Prostate gland (tissue), 2 donors: ENCODE measurements at regions not wholly inside any gene's neighbourhood (a gene's known extent, or its start where the extent isn't known, plus 50 kb on each side); places are given as distances from the start of the nearest gene placed in this dataset.

Experiments used
- DNase-seq: peaks from one replicate; pipeline ENCODE4 v3.0.0-alpha.2; 2019; ENCODE audit warnings: low spot score
- H3K27ac ChIP-seq, 2 donors: fragments of 200-600 bp; sonication (generic); 2 replicates each; pipeline ENCODE4 v1.5.1; 2017 to 2019
- H3K27me3 ChIP-seq: fragments of 200-600 bp; sonication (generic); replicated peaks from 2 replicates; pipeline ENCODE4 v1.5.1; 2019; ENCODE audit not compliant: insufficient read depth
- H3K36me3 ChIP-seq, 2 donors: fragments of 200-600 bp; sonication (generic); 1 replicate in 1 of 2; 2 replicates in 1 of 2; pipeline versions ENCODE4 v1.5.1 to v1.8.1; 2017 to 2019
- H3K4me1 ChIP-seq: fragments of 200-600 bp; sonication (generic); replicated peaks from 2 replicates; pipeline ENCODE4 v1.5.1; 2019
- H3K4me3 ChIP-seq, 2 donors: fragments of 200-600 bp; sonication (generic); 2 replicates each; pipeline ENCODE4 v1.5.1; 2017 to 2019
- H3K9me3 ChIP-seq: fragments of 200-600 bp; sonication (generic); 2 replicates; pipeline ENCODE4 v1.5.1; 2017
- POLR2A ChIP-seq: fragments of 450-650 bp; IDR thresholded peaks from one replicate; pipeline ENCODE4 v1.6.1; 2016; ENCODE audit warnings: antibody characterized with exemption, mild to moderate bottlenecking
- POLR2AphosphoS5 ChIP-seq: sonication (generic); formaldehyde crosslinking; IDR thresholded peaks from one replicate; pipeline ENCODE4 v1.6.1; 2017; ENCODE audit warnings: antibody characterized with exemption
- WGBS: methylation state at CpG from one replicate; pipeline ENCODE4 v1.1.5; 2018; 5-methylcytosine and 5-hydroxymethylcytosine counted together
- intact Hi-C: fragments of 100-400 bp; cut with DNase I; formaldehyde crosslinking; loops from one replicate; pipeline ENCODE4 v1.14.2; 2022
- TF ChIP-seq, protein P1 (sequence below), 4 experiments: fragments of 200-600 bp in 2 of 4; fragments of 450-650 bp in 2 of 4; sonication (generic) in 2 of 4; IDR thresholded peaks; 1 replicate in 3 of 4; 2 replicates in 1 of 4; pipeline ENCODE4 v1.5.1; 2016 to 2019; ENCODE audit warnings: antibody characterized with exemption in 4 of 4, mild to moderate bottlenecking in 2 of 4, moderate library complexity in 2 of 4

DNA sequence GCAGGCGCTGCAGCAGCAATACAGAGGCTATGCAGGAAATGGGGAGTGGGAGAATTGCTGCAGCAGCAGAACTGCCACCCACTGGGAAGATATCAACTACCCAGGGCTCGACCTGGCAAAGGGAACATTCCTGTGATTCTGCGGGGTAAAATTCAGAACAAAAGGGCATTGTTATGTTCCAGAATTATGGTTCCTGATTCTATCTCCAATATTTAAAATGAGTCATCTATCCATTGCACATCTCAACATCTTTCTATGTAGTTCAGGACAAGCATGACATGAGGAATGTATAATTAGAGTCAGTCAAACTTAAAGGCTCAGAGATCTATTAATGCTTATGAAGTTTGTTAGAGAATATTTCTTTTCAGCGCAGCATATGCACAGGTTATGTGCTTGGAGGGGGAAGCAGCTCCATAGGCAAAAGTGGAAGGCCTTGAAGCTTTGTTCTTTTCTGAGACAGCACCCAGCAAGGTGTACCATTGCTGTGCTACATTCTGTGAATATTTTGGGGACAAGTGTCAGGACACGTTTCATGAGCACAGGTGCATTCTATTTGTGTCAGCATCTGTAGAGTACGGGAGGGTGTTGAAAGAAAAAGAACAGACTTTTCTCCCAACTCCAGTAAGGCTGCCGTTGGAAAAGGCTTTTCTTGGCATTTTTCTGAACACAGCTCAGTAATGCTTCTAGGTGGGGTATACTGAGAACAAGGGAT lies 395.6 kb upstream of the MPDZ start:
- H3K4me3 ChIP-seq = no peak overlapping the region
- no peaks in the 10 kb centered on the region for H3K4me1 ChIP-seq
- TF ChIP-seq POLR2A (no peak), POLR2AphosphoS5 (no peak)
- TF ChIP-seq, protein P1, sequence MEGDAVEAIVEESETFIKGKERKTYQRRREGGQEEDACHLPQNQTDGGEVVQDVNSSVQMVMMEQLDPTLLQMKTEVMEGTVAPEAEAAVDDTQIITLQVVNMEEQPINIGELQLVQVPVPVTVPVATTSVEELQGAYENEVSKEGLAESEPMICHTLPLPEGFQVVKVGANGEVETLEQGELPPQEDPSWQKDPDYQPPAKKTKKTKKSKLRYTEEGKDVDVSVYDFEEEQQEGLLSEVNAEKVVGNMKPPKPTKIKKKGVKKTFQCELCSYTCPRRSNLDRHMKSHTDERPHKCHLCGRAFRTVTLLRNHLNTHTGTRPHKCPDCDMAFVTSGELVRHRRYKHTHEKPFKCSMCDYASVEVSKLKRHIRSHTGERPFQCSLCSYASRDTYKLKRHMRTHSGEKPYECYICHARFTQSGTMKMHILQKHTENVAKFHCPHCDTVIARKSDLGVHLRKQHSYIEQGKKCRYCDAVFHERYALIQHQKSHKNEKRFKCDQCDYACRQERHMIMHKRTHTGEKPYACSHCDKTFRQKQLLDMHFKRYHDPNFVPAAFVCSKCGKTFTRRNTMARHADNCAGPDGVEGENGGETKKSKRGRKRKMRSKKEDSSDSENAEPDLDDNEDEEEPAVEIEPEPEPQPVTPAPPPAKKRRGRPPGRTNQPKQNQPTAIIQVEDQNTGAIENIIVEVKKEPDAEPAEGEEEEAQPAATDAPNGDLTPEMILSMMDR (IDR thresholded peaks at IDR 0.05) = no peak
- H3K9me3 ChIP-seq = no peaks in the 10 kb centered on the region
- H3K27me3 ChIP-seq = no peaks in the 10 kb centered on the region
- no peak overlapping the region for H3K27ac ChIP-seq
- no peaks in the 10 kb centered on the region for H3K36me3 ChIP-seq
- WGBS = 65% methylated on average over 7 of the region's 7 CpGs
- no peak for DNase-seq
- intact Hi-C loops = no loop called here

DNA sequence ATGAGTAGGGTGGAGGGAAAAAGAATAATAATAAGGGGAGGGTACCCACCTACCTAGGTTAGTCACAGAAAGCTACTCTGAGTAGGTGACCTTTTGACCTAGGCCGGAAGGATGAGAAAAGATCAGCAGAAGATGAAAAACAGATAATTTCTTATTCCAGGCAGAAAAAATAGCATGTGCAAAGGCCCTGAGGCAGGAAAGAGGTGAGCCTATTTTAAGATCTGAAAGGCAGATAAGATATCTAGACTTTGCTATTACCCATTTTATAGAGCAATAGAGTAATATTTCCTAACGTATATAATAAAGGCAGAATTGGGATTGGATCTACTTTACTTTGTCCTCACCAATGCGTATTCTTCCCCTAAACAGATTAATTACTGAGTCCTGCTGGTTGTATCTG lies 393.9 kb upstream of the MPDZ start:
- Histone ChIP-seq H3K9me3 (no peaks in the 10 kb centered on the region), H3K27ac (no peak overlapping the region), H3K4me3 (no peak overlapping the region), H3K4me1 (no peaks in the 10 kb centered on the region), H3K36me3 (no peaks in the 10 kb centered on the region), H3K27me3 (no peaks in the 10 kb centered on the region)
- intact Hi-C loops = no loop called here
- TF ChIP-seq, protein P1 (IDR thresholded peaks at IDR 0.05) = no peak
- TF ChIP-seq POLR2AphosphoS5 = no peak
- TF ChIP-seq POLR2A = no peak
- DNase-seq = no peak
- 94% methylated on average over 3 of the region's 3 CpGs for WGBS

DNA sequence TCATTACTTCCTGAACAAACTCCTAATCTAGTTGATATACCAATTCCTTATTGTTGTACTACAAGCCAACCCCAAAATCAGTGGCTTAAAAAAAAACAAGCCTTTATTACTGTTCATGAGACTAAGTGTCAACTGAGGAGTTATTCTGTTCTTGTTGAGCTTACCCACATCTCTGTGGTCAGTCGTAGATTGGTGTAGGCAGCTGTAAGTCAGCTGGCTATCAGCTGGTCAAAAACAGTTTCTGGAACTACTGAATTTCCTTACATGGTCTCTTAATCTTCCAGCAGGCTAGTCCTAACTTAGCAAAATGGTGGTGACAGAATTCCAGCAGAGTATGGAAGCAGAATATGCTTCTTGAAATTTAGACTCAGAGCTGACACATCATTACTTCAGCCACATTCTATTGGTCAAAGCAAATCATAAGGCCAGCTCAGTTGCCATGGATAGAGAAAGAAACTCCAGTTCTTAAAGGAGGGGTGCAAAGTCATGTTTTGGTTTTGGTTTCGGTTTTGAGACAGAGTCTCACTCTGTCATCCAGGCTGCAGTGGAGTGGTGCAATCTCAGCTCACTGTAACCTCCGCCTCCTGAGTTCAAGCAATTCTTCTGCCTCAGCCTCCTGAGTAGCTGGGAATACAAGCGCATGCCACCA lies 386.1 kb upstream of the MPDZ start:
- Histone ChIP-seq H3K4me3 (no peak overlapping the region), H3K36me3 (no peaks in the 10 kb centered on the region), H3K27me3 (no peaks in the 10 kb centered on the region), H3K27ac (no peak overlapping the region), H3K9me3 (no peaks in the 10 kb centered on the region), H3K4me1 (no peaks in the 10 kb centered on the region)
- intact Hi-C loops = no loop called here
- TF ChIP-seq POLR2AphosphoS5 = no peak
- TF ChIP-seq, protein P1 (IDR thresholded peaks at IDR 0.05) = no peak
- TF ChIP-seq POLR2A = no peak
- no peak for DNase-seq
- 98% methylated on average over 4 of the region's 4 CpGs for WGBS

DNA sequence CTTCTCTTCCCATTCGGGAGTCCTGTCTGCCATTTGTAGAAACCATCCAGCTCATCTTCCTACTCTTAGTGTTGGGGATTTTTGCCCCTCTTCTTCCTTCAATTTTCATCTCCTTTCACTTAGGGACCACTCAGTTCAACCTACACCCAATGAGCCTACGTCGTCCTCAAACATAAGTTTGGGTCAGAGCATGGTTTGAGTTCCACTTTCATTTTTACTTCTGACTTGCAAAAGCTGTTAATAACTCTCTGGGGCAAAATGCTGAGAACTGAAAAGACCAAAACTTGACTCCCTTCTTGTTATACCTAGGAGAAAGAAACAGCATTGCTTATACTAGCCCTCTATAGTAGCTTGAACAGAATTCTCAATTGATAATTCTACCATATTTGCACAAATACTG lies 381.5 kb upstream of the MPDZ start:
- no peak for DNase-seq
- intact Hi-C loops = no loop called here
- no peaks in the 10 kb centered on the region for H3K27me3 ChIP-seq
- TF ChIP-seq POLR2AphosphoS5 = no peak
- TF ChIP-seq, protein P1 (IDR thresholded peaks at IDR 0.05) = no peak
- no peak for TF ChIP-seq POLR2A
- no peak overlapping the region for H3K27ac ChIP-seq
- no peaks in the 10 kb centered on the region for H3K4me1 ChIP-seq
- no peaks in the 10 kb centered on the region for H3K36me3 ChIP-seq
- H3K9me3 ChIP-seq = no peaks in the 10 kb centered on the region
- H3K4me3 ChIP-seq = no peak overlapping the region
- WGBS = 98% methylated on average over 3 of the region's 3 CpGs
